K562 (cell line): ENCODE measurements at regions not wholly inside any gene's neighbourhood (a gene's known extent, or its start where the extent isn't known, plus 50 kb on each side); places are given as distances from the start of the nearest gene placed in this dataset.

ENCODE experiments used
- BRCA1 ChIP-seq, 2 experiments: fragments of 450-650 bp in 1 of 2; sonication (generic) in 1 of 2; formaldehyde crosslinking in 1 of 2; IDR thresholded peaks; 2 replicates each; pipeline versions ENCODE4 v1.5.0 to v1.6.1; 2017 to 2020; ENCODE audit warnings: mild to moderate bottlenecking in 1 of 2, missing genetic modification reagents in 1 of 2
- C11orf30 ChIP-seq: fragments of 450-650 bp; IDR thresholded peaks from 2 replicates; pipeline ENCODE4 v1.6.1; 2016; ENCODE audit warnings: low read depth, mild to moderate bottlenecking
- EHMT2 ChIP-seq: fragments of 450-650 bp; IDR thresholded peaks from 2 replicates; pipeline ENCODE4 v1.6.1; 2018; ENCODE audit warnings: antibody characterized with exemption
- ELF2 ChIP-seq: fragments of 250-450 bp; sonication (Bioruptor Pico); IDR thresholded peaks from 2 replicates; pipeline ENCODE4 v1.5.0; 2021; ENCODE audit warnings: mild to moderate bottlenecking
- KAT2B ChIP-seq: IDR thresholded peaks from one replicate; pipeline ENCODE4 v1.6.1; 2012; ENCODE audit warnings: low read depth, mild to moderate bottlenecking, control low read depth, inconsistent platforms, low read length, moderate library complexity
- MAFG ChIP-seq: fragments of 450-650 bp; conservative IDR thresholded peaks from 2 replicates; pipeline ENCODE4 v1.6.1; 2016; ENCODE audit warnings: missing genetic modification characterization, missing compliant biosample characterization
- POU5F1 ChIP-seq: fragments of 150-350 bp; IDR thresholded peaks from 2 replicates; pipeline ENCODE4 v1.6.1; 2014; ENCODE audit warnings: borderline replicate concordance, low read length, low read depth, mild to moderate bottlenecking; ENCODE audit not compliant: partially characterized antibody
- ZNF778 ChIP-seq: fragments of 450-650 bp; formaldehyde crosslinking; IDR thresholded peaks from 2 replicates; pipeline ENCODE4 v1.4.0; 2020; ENCODE audit warnings: mild to moderate bottlenecking, moderate library complexity
- TF ChIP-seq, protein P1 (sequence below): fragments of 250-450 bp; sonication (Bioruptor Pico); IDR thresholded peaks from 2 replicates; pipeline ENCODE4 v1.4.0; 2020; ENCODE audit warnings: mild to moderate bottlenecking
- TF ChIP-seq, protein P2 (sequence below): sonication (generic); formaldehyde crosslinking; IDR thresholded peaks from 2 replicates; pipeline ENCODE4 v1.8.1; 2023; ENCODE audit warnings: mild to moderate bottlenecking, missing genetic modification reagents
- TF ChIP-seq, protein P3 (sequence below): sonication (generic); formaldehyde crosslinking; IDR thresholded peaks from 2 replicates; pipeline ENCODE4 v1.8.0; 2022; ENCODE audit warnings: mild to moderate bottlenecking, low read depth, missing genetic modification reagents
- TF ChIP-seq, protein P4 (sequence below): IDR thresholded peaks from 2 replicates; pipeline ENCODE4 v1.6.1; 2016; ENCODE audit warnings: missing genetic modification characterization, missing compliant biosample characterization

DNA sequence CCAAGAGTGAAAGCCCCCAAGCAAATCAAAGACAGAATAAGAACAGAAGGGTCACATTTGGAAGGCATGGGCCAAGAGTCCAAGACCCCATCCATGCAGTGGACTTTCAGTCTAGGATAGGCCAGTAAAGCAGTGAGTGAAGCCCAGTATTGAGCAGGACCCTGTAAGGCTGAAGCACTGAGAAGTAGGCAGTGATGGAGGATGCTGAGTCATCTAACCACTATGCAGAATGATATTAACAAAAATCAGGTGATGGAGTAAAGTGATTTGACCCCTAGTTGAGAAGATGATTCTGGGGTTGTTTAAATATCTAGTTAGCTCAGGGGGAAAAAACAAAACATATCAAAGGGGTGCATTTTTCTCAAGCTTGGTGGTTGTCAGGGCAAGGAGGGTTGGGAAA, 308.7 kb upstream of the PLXNA2 start (continued):
- TF ChIP-seq BRCA1 (IDR thresholded peaks at IDR 0.05) = no peak
- no peak for TF ChIP-seq BRCA1 (CRISPR knock-in tag; IDR thresholded peaks at IDR 0.05)
- TF ChIP-seq, protein P1, sequence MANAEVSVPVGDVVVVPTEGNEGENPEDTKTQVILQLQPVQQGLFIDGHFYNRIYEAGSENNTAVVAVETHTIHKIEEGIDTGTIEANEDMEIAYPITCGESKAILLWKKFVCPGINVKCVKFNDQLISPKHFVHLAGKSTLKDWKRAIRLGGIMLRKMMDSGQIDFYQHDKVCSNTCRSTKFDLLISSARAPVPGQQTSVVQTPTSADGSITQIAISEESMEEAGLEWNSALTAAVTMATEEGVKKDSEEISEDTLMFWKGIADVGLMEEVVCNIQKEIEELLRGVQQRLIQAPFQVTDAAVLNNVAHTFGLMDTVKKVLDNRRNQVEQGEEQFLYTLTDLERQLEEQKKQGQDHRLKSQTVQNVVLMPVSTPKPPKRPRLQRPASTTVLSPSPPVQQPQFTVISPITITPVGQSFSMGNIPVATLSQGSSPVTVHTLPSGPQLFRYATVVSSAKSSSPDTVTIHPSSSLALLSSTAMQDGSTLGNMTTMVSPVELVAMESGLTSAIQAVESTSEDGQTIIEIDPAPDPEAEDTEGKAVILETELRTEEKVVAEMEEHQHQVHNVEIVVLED (CRISPR knock-in tag) = no peak
- TF ChIP-seq, protein P2, sequence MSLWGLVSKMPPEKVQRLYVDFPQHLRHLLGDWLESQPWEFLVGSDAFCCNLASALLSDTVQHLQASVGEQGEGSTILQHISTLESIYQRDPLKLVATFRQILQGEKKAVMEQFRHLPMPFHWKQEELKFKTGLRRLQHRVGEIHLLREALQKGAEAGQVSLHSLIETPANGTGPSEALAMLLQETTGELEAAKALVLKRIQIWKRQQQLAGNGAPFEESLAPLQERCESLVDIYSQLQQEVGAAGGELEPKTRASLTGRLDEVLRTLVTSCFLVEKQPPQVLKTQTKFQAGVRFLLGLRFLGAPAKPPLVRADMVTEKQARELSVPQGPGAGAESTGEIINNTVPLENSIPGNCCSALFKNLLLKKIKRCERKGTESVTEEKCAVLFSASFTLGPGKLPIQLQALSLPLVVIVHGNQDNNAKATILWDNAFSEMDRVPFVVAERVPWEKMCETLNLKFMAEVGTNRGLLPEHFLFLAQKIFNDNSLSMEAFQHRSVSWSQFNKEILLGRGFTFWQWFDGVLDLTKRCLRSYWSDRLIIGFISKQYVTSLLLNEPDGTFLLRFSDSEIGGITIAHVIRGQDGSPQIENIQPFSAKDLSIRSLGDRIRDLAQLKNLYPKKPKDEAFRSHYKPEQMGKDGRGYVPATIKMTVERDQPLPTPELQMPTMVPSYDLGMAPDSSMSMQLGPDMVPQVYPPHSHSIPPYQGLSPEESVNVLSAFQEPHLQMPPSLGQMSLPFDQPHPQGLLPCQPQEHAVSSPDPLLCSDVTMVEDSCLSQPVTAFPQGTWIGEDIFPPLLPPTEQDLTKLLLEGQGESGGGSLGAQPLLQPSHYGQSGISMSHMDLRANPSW = no peak
- TF ChIP-seq C11orf30 = peak; percentile 44
- TF ChIP-seq ZNF778 (CRISPR knock-in tag) = no peak
- no peak for TF ChIP-seq KAT2B
- TF ChIP-seq EHMT2 = no peak
- no peak for TF ChIP-seq POU5F1
- TF ChIP-seq, protein P3, sequence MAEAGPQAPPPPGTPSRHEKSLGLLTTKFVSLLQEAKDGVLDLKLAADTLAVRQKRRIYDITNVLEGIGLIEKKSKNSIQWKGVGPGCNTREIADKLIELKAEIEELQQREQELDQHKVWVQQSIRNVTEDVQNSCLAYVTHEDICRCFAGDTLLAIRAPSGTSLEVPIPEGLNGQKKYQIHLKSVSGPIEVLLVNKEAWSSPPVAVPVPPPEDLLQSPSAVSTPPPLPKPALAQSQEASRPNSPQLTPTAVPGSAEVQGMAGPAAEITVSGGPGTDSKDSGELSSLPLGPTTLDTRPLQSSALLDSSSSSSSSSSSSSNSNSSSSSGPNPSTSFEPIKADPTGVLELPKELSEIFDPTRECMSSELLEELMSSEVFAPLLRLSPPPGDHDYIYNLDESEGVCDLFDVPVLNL = no peak
- TF ChIP-seq ELF2 (CRISPR knock-in tag) = no peak
- TF ChIP-seq, protein P4, sequence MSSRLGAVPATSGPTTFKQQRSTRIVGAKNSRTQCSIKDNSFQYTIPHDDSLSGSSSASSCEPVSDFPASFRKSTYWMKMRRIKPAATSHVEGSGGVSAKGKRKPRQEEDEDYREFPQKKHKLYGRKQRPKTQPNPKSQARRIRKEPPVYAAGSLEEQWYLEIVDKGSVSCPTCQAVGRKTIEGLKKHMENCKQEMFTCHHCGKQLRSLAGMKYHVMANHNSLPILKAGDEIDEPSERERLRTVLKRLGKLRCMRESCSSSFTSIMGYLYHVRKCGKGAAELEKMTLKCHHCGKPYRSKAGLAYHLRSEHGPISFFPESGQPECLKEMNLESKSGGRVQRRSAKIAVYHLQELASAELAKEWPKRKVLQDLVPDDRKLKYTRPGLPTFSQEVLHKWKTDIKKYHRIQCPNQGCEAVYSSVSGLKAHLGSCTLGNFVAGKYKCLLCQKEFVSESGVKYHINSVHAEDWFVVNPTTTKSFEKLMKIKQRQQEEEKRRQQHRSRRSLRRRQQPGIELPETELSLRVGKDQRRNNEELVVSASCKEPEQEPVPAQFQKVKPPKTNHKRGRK (tag) = no peak
- peak; percentile 36; the same call in 1 of the 2 replicates for TF ChIP-seq MAFG
